ENCODE measurements at regions not wholly inside any gene's neighbourhood (a gene's known extent, or its start where the extent isn't known, plus 50 kb on each side); places are given as distances from the start of the nearest gene placed in this dataset.
"Not testable (repeated sequence)": the region's sequence is repeated elsewhere in the genome, so short reads cannot be mapped to it uniquely, and the experiment has no call there.

GRCh38 chr10:108608860-108609259 is 1314.5 kb downstream of the XPNPEP1 start:
- Histone ChIP-seq H3K9me3 (ENCODE audit: low read length) (no peaks in the 10 kb centered on the region), H4K20me1 (ENCODE audit: insufficient read depth, low read length) (no peaks in the 10 kb centered on the region), H3K4me1 (ENCODE audit: insufficient read depth, low read length, poor library complexity, severe bottlenecking) (no peaks in the 10 kb centered on the region), H3K27ac (ENCODE audit: low read depth, low read length, poor library complexity, severe bottlenecking) (no peak overlapping the region), H3K79me2 (ENCODE audit: insufficient read depth, low read depth, low read length) (no peaks in the 10 kb centered on the region), H3K36me3 (ENCODE audit: insufficient read depth, low read length) (no peaks in the 10 kb centered on the region), H3K4me3 (ENCODE audit: low read depth, low read length, poor library complexity, severe bottlenecking) (no peak overlapping the region), H3K9me2 (ENCODE audit: insufficient read depth, low read length) (no peaks in the 10 kb centered on the region), H2AFZ (ENCODE audit: low read length) (no peak overlapping the region), H3K4me2 (ENCODE audit: low read length) (no peak overlapping the region)
- TF ChIP-seq EZH2phosphoT487 (IDR thresholded peaks at IDR 0.05; ENCODE audit: borderline replicate concordance, low read depth, low read length) = no peak
- intact Hi-C loops (cut with micrococcal nuclease; ENCODE audit: unreplicated experiment) = no loop called here
- POLR2A ChIA-PET = interaction anchor here (1.2 kb wide), 1 partner anchor 18 kb away, joined by 3 read pairs; no protein-coding TSS in a partner anchor
- DNase-seq (ENCODE audit: low spot score) = no peak
- CTCF ChIA-PET (ENCODE audit: unreplicated experiment) = no interaction called here
- no TSS peak for BruUV-seq (replicated peaks)

- H3K27ac ChIP-seq (ENCODE audit: low read depth, low read length, poor library complexity, severe bottlenecking) = no peak overlapping the region
- H3K9me2 ChIP-seq (ENCODE audit: insufficient read depth, low read length) = no peaks in the 10 kb centered on the region
- intact Hi-C loops (cut with micrococcal nuclease; ENCODE audit: unreplicated experiment) = no loop called here
- H3K4me3 ChIP-seq (ENCODE audit: low read depth, low read length, poor library complexity, severe bottlenecking) = no peak overlapping the region
- H4K20me1 ChIP-seq (ENCODE audit: insufficient read depth, low read length) = no peaks in the 10 kb centered on the region
- no peak for TF ChIP-seq CTCF (conservative IDR thresholded peaks at IDR 0.05; ENCODE audit: low read length)
- TF ChIP-seq EZH2phosphoT487 (IDR thresholded peaks at IDR 0.05; ENCODE audit: borderline replicate concordance, low read depth, low read length) = no peak
- CTCF ChIA-PET (ENCODE audit: unreplicated experiment) = no interaction called here
- no peak overlapping the region for H3K4me2 ChIP-seq (ENCODE audit: low read length)
- H3K36me3 ChIP-seq (ENCODE audit: insufficient read depth, low read length) = no peaks in the 10 kb centered on the region
- BruUV-seq (replicated peaks) = no TSS peak
- DNase-seq (ENCODE audit: low spot score) = no peak
- H2AFZ ChIP-seq (ENCODE audit: low read length) = no peak overlapping the region
- POLR2A ChIA-PET = no interaction called here
- no peaks in the 10 kb centered on the region for H3K4me1 ChIP-seq (ENCODE audit: insufficient read depth, low read length, poor library complexity, severe bottlenecking)
- no peaks in the 10 kb centered on the region for H3K9me3 ChIP-seq (ENCODE audit: low read length)
- H3K79me2 ChIP-seq (ENCODE audit: insufficient read depth, low read depth, low read length) = no peaks in the 10 kb centered on the region
Observed at GRCh38 chr10:108601851-108602250, 1321.5 kb downstream of the XPNPEP1 start.

GRCh38 chr10:108600511-108600910 is 1322.8 kb downstream of the XPNPEP1 start:
- DNase-seq (ENCODE audit: low spot score); H3K4me1 ChIP-seq (ENCODE audit: insufficient read depth, low read length, poor library complexity, severe bottlenecking); CTCF ChIA-PET (ENCODE audit: unreplicated experiment); H3K9me3 ChIP-seq (ENCODE audit: low read length); BruUV-seq (replicated peaks); H4K20me1 ChIP-seq (ENCODE audit: insufficient read depth, low read length); H3K79me2 ChIP-seq (ENCODE audit: insufficient read depth, low read depth, low read length); intact Hi-C loops (cut with micrococcal nuclease; ENCODE audit: unreplicated experiment); H2AFZ ChIP-seq (ENCODE audit: low read length); H3K27ac ChIP-seq (ENCODE audit: low read depth, low read length, poor library complexity, severe bottlenecking); POLR2A ChIA-PET; H3K36me3 ChIP-seq (ENCODE audit: insufficient read depth, low read length); H3K4me3 ChIP-seq (ENCODE audit: low read depth, low read length, poor library complexity, severe bottlenecking); H3K4me2 ChIP-seq (ENCODE audit: low read length); H3K9me2 ChIP-seq (ENCODE audit: insufficient read depth, low read length): not testable (repeated sequence)

- POLR2A ChIA-PET; DNase-seq (ENCODE audit: low spot score); CTCF ChIA-PET (ENCODE audit: unreplicated experiment); H3K9me2 ChIP-seq (ENCODE audit: insufficient read depth, low read length); H3K4me1 ChIP-seq (ENCODE audit: insufficient read depth, low read length, poor library complexity, severe bottlenecking); H3K36me3 ChIP-seq (ENCODE audit: insufficient read depth, low read length); H3K9me3 ChIP-seq (ENCODE audit: low read length); H3K27ac ChIP-seq (ENCODE audit: low read depth, low read length, poor library complexity, severe bottlenecking); intact Hi-C loops (cut with micrococcal nuclease; ENCODE audit: unreplicated experiment); H3K4me2 ChIP-seq (ENCODE audit: low read length); H2AFZ ChIP-seq (ENCODE audit: low read length); H3K4me3 ChIP-seq (ENCODE audit: low read depth, low read length, poor library complexity, severe bottlenecking); H4K20me1 ChIP-seq (ENCODE audit: insufficient read depth, low read length); H3K79me2 ChIP-seq (ENCODE audit: insufficient read depth, low read depth, low read length); BruUV-seq (replicated peaks): not testable (repeated sequence)
Observed at GRCh38 chr10:108599317-108599716, 1324.0 kb downstream of the XPNPEP1 start.

Measured in OCI-LY7 (cell line).